Inflammatory macrophage treated with lipopolysaccharide for 1 hour (primary cell): ENCODE measurements at regions not wholly inside any gene's neighbourhood (a gene's known extent, or its start where the extent isn't known, plus 50 kb on each side); places are given as distances from the start of the nearest gene placed in this dataset.

Experiments used
- DNase-seq, 2 donors: peaks; one replicate each; pipeline ENCODE4 v3.0.0-alpha.2; 2020 to 2022

DNA sequence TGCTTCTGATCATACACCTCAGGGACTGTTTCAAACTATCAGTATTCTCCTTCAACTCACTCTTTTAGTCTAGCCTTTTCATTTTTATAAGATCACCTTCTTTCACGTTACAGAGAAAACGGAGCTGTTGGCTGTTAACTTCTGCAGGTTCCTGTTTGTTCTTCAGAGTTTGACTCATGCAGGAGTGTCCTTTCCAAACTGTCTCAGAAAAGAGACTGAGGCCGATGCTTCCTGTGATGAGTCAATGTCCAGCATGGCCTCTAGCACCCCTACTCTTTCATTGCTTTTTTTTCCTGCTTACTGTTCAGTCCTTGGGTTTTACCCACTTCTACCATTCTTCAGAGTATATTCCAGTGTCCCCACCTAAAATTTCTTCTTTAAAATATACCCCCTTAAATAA lies 240.8 kb upstream of the RGPD4 start:
- no peak for DNase-seq

DNA sequence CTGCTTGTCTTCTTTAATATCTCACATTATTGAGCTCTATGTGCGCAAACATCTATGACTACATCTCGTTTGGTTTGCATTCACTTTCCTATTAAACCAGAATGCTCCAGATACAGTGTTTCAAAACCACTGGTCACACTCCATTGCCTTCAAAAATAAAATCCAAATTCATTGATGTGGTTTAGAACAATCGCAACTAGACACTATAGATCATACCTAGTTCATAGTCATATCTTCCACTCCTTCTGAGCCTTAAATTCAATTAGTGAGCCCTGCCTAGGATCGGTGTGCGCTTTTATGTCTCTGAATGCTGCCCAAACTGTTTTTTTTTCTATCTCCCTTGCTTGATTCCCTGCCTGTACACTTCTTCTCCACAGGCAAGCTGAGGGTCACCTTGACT lies 238.5 kb upstream of the RGPD4 start:
- no peak for DNase-seq

DNA sequence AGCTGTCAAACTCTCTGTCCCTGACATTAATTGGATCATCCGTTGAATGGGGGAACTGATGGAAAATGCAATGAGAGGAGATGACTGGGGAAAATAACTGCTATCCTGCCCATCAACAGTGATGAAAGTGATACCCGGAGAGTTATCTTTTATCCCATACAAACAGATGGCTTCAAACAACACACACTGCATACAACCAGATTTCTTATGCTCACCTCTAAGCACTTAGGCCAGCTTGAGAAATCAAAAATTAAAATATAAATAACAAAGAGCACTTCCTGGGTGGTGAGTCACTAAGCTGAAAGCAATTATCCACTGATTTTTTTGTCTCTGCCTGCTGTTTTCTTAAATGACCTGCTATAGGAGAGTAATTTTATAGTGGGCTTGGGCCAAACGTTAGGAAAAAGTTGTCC lies 237.6 kb upstream of the RGPD4 start:
- no peak for DNase-seq

DNA sequence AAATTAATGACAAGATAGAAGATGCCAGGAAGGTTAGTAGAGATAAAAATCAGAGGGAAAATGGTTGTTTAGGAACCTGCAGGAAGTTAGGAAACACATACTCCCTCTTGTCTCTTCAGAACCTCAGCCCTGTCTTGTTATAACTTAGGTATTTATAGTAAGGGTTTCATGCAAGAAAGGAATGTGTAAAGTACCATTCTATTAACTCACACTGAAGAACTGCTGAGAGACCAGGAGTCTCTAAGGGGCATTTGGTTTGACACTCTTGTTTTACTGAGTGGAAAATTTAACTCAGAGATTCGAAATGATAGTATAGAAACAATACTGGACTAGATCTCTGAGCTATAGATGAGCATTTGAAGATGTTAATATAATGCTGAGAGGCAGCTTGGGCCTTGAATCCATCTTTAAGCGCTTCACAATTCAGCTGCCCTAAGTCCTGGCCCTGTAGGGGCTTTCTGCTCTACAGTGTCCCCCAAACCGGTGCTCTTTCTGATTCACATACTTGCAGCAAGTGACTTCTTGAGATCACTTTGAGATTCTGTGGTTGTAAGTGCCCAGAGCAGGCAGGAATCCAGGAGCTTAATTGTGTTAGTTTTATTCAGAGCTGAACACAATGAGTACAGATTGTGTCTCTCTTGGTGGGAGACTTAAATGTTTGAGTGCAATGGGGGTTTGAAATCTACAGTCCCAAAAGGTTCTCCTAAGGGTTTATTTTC lies 235.0 kb upstream of the RGPD4 start:
- no peak for DNase-seq

DNA sequence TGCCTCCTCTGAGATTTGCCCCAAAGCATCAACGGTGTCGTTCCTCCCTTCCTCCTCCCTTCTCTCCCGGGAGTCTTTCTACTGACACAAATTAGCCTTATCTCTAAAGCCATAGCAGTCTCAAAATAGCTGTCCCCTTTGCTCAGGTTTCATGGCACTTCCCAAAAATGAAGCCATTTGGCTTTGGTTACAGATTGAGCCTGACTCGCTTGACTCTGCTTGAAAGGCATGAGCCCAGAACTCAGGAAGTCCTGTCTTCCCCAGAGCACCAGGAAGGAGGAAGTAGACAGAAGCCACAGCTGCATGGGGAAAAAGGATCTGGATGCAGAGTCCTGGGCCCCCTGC lies 234.4 kb upstream of the RGPD4 start:
- no peak for DNase-seq

DNA sequence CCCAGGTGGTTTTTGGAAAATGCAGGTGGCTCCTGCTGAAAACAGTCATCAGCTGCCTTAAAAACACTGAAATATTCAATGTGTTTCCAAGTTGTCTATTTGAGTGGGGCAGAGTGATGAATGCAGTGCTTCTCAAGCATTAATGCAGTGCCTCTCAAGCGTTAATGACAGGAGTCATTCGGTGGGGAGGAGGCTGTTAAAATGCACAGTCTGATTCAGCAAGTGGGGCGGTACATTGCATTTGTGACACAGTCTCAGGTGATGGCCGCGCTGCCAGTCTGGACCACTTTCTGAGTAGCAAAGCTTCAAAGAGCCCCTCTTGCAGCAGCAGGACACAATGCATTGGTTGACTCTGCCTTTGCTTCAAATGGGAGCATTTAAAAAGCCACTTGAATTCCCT lies 231.4 kb upstream of the RGPD4 start:
- no peak for DNase-seq

DNA sequence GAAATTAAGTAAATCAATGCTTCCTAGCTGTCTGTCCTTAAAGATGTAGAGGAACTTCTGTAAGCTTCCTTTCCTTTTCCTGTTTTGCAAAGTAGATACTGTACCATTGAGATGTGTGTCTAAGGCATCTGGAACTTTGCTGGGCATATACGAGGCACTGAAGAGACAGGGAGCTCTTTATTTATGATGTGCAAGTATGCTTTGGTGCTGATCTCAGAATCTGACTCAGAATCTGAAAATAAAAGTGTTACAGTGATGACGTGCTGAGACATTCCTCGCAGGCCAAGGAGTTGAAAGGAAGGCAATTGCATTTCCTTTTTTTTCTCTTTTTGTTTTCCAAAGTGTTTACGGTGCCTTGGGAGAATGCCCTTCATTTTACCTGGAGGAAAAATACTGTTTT lies 230.9 kb upstream of the RGPD4 start:
- no peak for DNase-seq

DNA sequence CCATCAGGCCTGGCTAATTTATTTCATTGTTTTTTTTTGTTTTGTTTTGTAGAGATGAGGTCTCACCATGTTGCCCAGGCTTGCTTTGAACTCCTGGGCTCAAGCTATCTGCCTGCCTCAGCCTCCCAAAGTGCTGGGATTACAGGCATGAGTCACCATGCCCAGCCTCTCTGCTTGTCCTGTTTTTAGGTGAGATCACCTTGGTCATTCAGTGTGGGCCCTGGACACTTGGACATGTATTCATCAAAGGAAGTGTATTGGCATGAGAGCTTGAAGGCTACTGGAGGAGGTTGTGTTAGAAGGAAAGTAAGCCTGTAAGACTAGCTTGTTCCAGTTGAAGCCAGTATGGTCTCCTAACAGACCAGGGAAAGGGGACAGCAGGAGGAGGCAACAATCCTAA lies 229.2 kb upstream of the RGPD4 start:
- no peak for DNase-seq

DNA sequence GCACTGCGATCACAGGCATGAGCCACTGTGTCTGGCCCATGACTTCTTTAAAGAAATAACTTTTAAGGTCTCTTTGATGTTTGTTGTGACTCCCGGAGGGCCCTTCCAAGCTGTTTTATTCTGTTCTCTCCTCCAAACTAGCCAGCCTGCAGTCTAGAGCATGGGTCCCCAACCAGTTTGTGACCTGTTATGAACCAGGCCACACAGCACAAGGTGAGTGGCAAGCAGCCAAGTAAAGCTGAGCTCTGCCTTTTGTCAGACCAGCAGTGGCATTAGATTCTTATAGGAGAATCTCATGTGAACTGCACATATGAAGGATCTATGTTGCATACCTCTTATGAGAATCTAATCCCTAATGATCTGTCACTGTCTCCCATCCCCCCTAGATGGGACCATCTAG lies 223.9 kb upstream of the RGPD4 start:
- DNase-seq, result no peak

DNA sequence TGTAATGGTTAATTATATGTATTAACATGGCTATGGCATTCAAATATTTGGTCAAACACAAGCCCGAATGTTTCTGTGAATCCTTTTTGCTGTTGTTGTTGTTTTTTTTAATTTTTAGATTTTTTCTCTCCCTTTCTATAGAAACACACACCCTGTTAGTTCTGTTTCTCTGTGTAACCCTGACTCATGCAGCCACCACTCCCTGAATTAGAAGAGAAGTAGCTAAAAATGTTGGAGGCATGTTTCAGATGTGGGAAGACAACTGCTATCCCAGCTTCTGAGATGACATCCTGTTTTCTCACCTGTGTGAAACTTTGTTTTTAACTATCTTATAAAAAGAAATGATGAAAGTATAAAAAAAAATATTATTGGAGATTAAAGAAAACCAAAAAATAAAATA lies 219.6 kb upstream of the RGPD4 start:
- no peak for DNase-seq

DNA sequence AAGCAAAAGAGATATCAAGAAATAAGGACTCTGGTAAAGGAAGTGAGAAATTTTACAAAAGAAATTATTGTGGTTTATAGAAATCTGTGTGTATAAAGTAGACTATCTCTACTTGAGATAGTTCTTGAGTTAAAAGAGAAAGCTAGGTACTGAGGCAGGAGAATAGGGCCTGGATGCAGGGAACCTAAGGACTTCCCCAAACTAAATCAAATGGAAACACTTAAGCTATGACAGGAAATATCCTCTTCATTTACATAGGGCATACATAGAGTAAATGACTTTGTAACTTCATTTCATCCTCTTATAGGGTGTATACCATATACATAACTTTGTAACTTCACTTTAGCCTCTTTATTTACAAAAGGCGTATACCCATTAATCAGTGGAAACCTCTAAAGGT lies 219.2 kb upstream of the RGPD4 start:
- no peak for DNase-seq

DNA sequence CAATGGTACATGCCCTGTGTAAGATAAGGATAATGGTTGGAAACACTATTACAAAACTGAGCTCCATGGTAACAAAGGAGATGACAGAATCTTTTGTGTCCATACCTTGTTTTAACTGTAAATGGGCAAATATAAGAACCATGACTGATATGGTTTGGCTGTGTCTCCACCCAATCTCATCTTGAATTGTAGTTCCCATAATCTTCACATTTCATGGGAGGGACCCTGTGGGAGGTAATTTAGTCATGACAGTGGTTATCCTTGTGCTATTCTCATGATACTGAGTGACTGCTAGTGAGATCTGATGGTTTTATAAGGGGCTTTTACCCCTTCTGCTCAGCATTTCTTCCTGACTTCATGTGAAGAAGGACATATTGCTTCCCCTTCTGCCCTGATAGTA lies 211.7 kb upstream of the RGPD4 start:
- no peak for DNase-seq

DNA sequence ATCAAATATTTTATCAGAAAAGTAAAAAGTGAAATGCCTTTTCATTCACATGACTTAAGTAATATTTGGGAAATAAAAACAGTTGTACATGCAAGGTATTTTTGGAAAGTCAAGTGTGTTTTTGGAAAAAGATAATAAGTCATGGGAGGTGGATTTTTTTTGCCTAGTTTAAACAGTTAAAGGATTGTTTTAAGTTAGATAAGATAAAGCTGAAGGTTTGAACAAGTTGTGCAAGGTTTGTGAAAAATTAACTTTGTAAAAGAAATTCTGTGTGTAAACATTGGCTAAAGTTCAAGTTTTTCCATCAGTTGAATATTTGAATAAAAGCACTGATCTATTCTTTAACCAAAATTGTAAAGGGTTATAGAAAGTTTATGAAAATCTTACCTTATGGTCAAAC lies 207.9 kb upstream of the RGPD4 start:
- DNase-seq, result no peak

DNA sequence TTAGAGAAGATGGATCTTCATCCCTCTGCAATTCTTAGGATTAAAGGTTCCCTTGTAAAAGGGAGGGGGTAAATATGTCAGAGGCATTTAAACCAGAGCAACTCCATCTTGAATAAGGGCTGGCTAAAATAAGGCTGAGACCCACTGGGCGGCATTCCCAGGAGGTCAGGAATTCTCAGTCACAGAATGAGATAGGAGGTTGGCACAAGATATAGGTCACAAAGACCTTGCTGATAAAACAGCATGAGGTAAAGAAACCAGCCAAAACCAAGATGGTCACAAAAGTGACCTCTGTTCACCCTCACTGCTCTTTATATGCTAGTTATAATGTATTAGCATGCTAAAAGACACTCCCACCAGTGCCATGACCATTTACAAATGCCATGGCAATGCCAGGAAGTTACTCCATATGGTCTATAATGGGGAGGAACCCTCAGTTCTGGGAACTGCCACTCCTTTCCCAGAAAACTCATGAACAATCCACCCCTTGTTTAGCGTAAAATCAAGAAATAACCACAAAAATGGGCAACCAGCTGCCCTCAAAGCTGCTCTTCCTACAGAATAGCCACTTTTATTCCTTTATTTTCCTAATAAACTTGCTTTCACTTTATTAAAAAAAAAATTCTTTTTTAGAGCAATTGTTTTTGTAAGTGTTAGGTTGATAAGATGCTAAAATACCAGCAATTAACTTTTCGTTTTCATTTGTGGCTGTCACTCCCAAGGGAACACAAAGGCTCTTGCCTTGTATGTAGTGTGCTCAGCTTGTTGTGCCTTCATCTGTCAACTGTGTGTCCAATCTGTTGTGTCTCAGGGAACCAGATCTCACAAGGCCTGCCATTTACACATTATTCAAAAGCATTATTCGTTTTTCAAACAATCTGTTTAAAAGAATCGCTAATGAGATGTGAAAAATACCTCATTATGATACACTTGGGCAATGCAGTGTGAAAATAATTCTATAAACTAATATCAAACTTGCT lies 205.2 kb upstream of the RGPD4 start:
- no peak for DNase-seq

DNA sequence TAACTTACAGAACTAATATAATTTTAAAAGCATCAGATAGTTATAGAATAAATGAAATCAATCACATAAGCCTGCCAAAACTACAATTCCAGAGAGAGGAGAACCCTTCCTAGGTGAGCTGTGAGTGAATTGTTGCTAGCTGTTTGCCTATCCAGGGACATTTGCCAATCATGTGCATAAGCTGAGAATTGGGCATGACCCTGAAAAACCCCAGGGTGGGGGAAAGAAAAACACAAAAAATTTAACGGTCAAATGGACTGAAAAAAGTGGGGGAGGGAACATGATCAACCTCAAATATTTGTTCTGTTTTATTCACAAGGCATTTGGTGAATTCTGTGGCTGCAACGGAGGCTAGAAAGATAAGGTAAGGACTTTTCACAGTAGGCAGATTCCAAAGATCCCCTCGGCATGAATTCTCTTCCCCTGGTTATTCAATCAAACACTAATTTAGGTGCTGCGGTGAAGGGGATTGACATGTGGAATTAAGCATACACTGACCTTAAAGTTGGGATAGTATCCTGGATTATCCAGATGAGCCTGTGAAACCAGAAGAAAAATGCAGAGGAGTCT lies 203.9 kb upstream of the RGPD4 start:
- DNase-seq, result no peak

DNA sequence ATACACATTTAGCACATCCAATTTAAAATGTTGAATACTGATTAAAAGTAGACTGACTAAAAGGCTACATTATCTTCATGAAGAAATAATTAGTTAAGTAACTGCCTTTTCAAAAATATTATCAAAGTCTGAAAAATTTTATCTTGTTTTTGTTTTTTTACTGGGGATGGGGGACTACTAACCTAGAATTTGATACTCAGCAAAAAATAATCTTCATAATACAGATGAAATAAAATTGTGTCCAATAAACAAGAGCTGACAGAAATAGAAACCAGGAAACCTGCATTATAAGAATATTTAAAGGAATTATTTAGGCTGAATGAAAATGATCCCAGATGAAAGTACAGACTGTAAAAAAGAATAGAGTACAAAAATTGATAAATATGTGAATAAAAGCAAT lies 200.7 kb upstream of the RGPD4 start:
- no peak for DNase-seq

DNA sequence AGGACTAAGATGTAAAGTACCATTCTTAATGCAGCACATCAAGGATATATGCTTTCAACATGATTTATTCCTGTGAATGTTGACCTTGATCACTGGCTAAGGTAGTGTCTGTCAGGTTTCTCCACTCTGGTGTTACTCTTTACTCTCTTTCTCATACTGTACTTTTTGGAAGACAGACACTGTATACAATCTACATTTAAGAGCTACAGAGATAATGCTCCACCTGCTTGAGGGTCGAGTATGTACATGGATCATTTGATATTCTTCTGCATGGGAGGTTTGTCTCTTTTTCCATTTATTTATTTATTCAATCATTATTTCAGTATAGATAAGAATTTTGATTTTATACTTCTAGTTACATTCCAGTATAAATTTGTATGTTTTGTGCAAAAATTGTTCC lies 199.5 kb upstream of the RGPD4 start:
- DNase-seq, result no peak

DNA sequence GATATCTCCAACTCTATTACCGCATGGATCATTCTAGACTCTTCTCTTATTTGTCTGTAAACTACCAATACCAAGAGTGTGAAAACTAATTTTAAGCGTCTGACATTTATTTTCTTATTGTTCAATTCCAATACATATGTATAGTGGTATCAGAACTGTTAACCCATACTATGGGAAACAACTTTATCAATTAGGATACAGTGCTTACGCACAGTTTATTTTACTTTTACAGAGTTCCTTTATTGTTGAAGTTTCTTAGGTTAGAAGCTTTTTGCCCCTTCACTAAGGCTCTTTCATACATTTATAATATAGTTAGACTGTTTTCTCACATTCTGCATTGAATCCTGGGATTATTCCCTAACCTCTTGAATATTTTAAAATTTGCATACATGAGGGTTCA lies 198.8 kb upstream of the RGPD4 start:
- no peak for DNase-seq

DNA sequence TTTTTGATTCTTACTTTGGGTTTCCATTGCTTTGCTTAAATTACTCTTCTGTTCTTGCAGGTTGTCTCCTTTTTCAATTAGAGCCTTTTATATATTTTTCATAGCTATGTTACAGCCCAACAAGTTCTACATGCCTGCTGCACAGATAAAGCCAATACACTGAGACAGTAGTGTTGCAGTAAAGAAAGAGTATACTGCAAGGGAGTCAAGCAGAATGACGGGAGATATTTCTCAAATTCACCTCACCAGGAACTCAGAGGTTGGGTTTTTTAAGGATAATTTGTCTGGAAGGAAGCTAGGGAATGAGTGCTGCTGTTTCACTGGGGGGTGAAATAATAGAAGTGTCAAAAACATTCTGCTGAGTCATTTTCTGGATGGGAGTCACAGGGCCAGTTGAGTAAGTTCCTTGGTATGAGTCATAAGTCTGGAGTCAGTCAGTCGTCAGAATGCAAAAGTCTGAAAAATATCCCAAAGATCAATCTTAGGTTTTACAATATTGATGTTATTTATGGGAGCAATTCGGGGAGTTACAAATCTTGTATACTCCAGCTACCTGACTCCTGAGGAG lies 193.0 kb upstream of the RGPD4 start:
- DNase-seq, result no peak

DNA sequence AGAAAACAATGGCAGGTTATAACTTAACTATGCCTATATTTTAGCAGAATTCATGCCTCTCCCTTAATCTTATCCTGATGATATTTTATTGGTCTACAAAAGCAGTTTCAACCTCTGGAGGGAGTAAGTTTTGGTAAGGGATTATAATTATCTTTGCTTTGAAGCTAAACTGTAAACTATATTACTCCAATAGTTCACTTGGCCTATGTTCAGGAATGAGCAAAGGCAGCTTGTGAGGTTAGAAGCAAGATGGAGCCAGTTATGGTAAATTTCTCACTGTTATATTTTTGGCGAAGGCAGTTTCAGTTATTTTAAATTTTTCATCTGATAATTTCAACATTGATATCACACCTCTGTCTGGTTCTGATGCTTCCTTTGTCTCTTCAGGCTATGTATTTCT lies 192.5 kb upstream of the RGPD4 start:
- DNase-seq, result no peak

DNA sequence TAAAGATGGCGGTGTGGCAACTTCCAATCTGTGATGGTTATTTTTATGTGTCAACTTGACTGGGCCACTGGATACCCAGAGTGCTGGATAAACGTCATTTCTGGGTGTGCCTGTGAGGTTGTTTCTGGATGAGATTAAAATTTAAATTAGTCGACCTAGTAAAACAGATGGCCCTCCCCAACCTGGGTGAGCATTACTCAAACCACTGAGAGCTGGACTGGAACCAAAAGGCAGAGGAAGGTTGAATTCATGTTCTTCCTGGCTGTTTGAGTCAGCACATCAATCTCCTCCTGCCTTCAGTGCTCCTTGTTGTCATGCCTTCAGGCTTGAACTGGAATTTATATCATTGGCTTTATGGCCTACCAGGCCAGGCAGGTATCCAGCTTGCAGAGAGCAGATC lies 190.8 kb upstream of the RGPD4 start:
- no peak for DNase-seq

DNA sequence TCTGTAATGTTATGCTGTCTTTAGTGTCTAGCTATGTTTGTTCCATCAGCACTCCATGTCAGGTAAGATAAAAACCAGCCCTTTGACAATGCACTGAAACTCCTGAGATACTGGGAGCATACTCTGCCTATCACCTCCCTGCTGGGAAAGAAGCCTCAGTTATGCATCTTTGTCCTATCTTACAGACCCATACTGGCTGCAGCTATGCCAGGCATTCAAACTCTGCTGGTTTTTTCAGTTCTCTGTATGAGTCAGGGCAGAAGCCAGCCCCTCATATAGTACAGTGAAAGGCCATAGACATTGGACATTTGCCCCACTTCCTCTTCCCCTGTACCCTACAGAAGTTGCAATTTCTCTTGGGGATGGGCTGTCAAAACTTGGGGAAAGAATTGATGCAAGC lies 181.1 kb upstream of the RGPD4 start:
- no peak for DNase-seq

DNA sequence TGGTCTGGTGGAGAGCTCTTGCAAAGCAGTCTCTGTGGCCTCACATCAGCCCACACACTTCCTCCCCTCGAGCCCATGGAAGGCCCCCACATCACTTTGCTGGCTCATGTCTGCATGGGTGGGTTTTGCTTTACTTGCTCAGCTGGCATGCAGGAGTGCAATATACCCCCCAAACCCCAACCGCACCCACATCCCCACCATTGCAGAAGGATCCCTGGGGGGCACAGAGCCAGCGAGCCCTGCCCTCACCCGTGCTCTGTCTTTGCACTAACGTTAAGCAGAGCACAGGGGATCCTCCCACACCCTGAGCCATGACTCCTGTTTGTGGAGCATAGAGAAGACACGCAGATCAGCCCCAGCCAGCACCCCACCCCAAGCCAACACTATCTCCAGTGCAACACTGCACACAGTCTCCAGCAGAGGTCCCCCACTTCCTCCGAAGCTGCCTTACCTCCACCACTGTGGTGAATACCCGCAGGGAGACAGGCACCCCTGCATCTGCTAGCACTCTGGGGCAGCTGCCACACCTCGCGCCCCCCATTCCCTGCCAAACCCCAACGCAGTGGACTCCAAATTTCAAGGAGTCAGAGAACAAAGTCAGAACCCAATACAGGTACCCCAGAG lies 177.8 kb upstream of the RGPD4 start:
- no peak for DNase-seq
